ENCODE measurements at regions not wholly inside any gene's neighbourhood (a gene's known extent, or its start where the extent isn't known, plus 50 kb on each side); places are given as distances from the start of the nearest gene placed in this dataset.
"Not testable (repeated sequence)": the region's sequence is repeated elsewhere in the genome, so short reads cannot be mapped to it uniquely, and the experiment has no call there.

- no peak for DNase-seq (ENCODE audit: low spot score)
- intact Hi-C loops (cut with DNase I), result no loop called here
Observed at GRCh38 chr9:106784076-106784475, 78.9 kb upstream of the ZNF462 start.

- DNase-seq (ENCODE audit: low spot score), result no peak
- intact Hi-C loops (cut with DNase I), result no loop called here
Observed at GRCh38 chr9:106785200-106785599, 77.8 kb upstream of the ZNF462 start.

- DNase-seq (ENCODE audit: low spot score); intact Hi-C loops (cut with DNase I): not testable (repeated sequence)
Observed at GRCh38 chr9:106788021-106788420, 74.9 kb upstream of the ZNF462 start.

- DNase-seq (ENCODE audit: low spot score), result no peak
- intact Hi-C loops (cut with DNase I), result no loop called here
Observed at GRCh38 chr9:106795031-106795430, 67.9 kb upstream of the ZNF462 start.

- intact Hi-C loops (cut with DNase I), result no loop called here
- DNase-seq (ENCODE audit: low spot score), result no peak
Observed at GRCh38 chr9:106796771-106797170, 66.2 kb upstream of the ZNF462 start.

GRCh38 chr9:106797299-106797698 is 65.7 kb upstream of the ZNF462 start:
- intact Hi-C loops (cut with DNase I), result no loop called here
- DNase-seq (ENCODE audit: low spot score), result no peak

- no peak for DNase-seq (ENCODE audit: low spot score)
- intact Hi-C loops (cut with DNase I), result no loop called here
Observed at GRCh38 chr9:106798016-106798799, 64.8 kb upstream of the ZNF462 start.

GRCh38 chr9:106799152-106799551 is 63.8 kb upstream of the ZNF462 start:
- intact Hi-C loops (cut with DNase I), result no loop called here
- no peak for DNase-seq (ENCODE audit: low spot score)

GRCh38 chr9:106800701-106801270 is 62.2 kb upstream of the ZNF462 start:
- intact Hi-C loops (cut with DNase I), result no loop called here
- DNase-seq (ENCODE audit: low spot score), result no peak

GRCh38 chr9:106801816-106802215 is 61.1 kb upstream of the ZNF462 start:
- DNase-seq (ENCODE audit: low spot score), result no peak
- intact Hi-C loops (cut with DNase I), result no loop called here

Small RNAs in the stretch of these regions (microRNA-seq; reads per million reads assigned to microRNA genes)
- 0 reads per million in 2 donors for gene MIR8081 (ENCODE audit: borderline microRNAs expressed in 2 of 2)
